ENCODE measurements at regions not wholly inside any gene's neighbourhood (a gene's known extent, or its start where the extent isn't known, plus 50 kb on each side); places are given as distances from the start of the nearest gene placed in this dataset.
A peak's percentile ranks its signal among the peaks of the same experiment; 100 is the strongest.

DNA sequence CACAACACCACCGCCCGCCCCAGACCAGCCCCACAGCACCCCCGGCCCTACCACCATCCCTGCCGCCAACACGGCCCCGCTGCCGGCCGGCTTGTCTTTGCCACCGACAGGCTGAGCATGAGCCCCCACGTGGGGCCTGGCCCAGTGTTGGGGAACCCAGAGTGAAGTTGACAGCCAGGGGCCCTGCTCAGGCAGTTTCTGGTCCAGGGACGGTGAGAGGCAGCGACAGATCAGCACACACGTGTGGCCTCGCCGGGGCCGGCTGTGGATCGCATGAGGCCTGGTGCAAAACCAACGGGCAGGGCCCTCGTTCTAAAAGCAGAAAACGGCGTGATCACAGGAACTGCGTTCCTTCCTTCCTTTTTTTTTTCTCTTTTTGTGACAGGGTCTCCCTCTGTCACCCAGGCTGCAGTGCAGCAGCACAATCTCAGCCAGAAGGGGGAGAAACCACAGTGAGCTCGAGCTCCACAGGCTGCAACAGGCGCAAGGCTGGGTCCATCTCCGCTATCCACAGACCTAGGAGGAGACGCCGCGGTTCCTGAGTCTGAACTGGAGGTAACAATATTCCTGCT, 50.5 kb upstream of the FBRSL1 start:
- no peak for DNase-seq

DNA sequence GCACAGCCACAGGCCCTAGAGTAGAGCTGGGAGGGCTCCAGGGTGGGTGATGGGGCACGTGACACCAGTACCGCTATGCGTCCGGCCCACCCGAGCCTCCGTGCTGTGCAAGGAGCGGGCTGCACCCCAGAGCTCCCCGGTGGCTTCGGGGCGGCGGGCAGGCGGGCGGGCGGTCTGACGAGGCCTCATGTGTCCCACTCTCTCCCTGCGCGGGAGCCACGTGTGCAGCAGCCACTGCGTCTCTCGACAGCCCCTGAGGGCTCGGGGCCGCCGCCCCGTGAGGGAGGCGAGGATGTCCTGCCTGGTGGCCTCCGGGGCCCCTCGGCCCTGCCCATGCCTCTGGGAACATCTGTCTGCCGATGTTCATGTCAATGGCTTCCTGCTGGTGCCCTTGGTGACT, 51.2 kb upstream of the FBRSL1 start:
- DNase-seq: no peak

DNA sequence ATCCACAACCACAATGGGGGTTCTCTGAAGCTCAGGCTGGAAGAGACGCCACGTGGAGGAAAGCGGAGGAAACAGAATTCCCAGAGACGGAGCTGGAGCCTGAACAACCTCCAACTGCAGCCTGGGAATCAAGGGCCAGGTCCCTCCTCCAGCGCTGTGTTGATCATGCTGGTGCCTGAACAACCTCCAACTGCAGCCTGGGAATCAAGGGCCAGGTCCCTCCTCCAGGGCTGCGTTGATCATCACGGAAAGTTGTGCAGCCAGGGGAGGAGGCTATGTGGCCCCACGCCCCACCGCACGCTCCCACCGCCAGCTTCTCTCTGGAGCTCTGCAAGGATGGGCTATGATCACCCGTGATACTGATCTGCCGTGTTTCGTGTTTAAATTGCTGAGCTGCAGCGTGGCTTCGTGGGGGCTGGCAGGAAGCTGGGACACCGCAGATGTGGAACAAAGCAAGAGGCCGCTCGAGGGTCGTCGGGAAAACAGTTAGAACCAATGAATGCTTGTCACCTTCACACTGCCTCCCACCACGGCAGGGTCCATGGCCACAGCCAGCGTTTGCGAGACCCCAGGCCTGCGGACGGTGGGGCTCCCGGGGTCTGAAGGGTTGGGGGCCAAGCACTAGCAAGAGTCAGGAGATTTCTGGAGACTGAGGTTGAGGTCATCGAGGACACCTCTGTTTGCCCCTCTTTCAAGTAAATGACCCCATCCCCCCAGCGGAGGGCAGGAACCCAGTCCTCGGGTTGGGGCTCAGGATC, 51.8 kb upstream of the FBRSL1 start:
- DNase-seq: no peak

DNA sequence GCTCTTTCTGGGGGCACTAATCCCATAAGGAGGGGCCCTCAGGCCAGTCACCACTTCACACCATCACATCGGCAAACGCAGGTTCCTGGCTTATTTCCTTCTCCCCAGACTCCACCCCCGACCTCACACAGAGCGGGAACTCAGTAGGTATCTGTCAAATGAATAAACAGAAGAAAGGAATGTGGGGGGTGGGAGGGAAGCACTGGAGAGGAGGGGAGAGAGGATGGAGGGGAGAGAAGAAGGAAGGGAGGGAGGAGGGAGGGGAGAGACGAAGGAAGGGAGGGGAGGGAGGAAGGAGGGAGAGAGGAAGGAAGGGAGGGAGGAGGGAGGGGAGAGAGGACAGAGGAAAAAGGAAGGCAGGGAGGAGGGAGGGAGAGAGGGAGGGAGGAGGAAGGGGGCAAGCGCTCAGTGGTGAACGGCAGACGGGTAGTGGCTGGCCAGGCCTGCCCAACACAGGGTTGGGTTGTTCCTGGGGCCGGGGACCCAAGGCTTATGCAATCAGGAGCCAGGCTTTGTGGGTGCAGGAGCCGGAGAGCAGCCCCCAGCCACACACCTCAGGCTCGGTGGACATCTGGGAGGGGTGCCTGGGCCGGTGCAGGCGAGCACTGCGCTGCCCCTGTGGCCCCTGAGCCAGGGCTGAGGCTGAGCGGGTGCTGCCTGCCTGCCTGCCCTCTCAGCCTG, 52.6 kb upstream of the FBRSL1 start:
- peak in 2 of 3 experiments; percentile 19 to 29 for DNase-seq

DNA sequence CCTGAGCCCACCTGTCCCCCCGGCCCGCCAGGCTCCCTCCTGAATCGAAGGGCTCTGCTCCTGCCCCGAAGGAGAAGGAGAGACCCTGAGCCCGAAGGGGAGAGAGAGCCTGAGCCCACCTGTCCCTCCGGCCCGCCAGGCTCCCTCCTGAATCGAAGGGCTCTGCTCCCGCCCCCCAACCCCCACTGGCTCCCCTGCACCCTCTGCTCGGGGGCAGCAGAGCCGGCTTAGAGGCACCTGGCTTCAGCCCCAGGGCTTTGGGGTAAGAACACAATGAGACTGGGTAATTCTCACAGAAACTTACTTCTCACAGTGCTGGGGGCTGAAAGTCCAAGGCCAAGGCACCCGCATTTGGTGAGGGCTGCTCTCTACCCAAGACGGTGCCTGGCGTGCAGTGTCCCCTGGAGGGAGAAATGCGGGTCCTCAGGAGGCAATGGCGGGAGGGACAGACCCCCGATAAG, 53.1 kb upstream of the FBRSL1 start:
- no peak for DNase-seq

DNA sequence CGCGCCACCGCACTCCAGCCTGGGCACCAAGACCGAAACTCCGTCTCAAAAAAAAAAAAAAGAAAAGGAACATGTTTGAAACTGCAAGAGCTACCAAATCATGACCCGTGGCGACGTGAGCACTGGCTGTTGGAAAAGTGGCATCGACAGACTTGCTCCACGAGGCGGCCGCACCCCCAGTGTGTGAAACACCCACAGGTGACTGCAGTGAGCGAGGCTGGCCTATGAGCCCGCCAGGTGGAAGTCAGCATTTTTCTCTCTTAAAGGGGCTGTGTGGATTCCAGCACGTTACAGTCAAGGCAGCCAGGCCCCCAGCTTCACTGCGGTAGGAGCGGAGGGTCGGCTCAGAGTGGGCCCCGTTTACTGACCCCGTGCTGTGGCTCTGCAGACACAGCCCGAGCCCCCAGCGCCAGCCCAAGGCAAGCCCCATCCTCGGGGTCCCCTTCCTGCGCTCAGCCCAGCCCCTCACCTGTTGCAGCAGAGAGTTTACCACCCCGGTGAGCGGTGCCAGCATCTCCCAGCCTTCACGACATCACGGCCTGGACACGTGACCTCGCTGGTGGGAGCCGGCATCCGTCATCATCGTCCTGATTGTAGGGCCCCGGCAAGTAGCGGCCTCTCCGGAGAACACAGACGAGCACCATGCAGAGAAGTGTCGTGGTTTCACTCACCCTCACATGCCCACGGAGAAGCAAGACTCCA, 54.3 kb upstream of the FBRSL1 start:
- no peak for DNase-seq

DNA sequence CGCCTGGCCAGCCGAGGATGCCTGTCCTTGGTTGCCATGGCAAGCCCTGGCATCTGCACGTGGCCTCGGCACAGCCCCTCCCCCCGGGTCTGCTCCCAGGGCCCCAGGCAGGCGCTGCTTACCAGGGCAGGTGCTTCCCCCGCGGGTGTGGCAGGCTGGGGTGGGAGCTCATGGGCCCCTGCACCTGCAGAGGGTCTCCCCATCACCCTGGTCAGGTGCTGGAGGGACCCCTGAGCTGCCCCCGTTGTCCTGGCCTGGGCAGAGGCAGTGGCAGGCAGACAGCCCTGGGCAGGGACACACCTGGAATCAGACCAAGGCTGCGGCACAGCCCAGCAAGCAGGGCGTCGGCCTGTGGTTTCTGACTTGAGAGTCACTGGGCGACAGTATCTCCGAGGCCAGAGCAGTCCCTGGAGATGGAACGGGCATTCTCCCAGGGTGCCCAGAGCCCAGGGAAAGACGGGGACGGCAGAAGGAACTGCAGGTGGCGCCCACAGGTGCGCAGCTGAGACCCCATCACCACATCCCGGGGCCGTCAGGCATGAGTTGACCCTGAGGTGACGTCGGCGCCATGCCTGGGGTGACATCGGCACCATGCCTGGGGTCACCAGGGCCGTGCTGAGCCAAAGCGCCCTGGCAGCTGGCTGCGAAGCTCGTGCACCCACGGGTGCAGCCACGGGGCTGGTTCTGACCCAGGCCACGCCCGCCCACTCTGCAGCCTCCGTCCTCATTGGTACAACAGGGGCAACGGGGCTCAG, 56.1 kb upstream of the FBRSL1 start:
- DNase-seq: peak; percentile 71 to 82 (median 73)

DNA sequence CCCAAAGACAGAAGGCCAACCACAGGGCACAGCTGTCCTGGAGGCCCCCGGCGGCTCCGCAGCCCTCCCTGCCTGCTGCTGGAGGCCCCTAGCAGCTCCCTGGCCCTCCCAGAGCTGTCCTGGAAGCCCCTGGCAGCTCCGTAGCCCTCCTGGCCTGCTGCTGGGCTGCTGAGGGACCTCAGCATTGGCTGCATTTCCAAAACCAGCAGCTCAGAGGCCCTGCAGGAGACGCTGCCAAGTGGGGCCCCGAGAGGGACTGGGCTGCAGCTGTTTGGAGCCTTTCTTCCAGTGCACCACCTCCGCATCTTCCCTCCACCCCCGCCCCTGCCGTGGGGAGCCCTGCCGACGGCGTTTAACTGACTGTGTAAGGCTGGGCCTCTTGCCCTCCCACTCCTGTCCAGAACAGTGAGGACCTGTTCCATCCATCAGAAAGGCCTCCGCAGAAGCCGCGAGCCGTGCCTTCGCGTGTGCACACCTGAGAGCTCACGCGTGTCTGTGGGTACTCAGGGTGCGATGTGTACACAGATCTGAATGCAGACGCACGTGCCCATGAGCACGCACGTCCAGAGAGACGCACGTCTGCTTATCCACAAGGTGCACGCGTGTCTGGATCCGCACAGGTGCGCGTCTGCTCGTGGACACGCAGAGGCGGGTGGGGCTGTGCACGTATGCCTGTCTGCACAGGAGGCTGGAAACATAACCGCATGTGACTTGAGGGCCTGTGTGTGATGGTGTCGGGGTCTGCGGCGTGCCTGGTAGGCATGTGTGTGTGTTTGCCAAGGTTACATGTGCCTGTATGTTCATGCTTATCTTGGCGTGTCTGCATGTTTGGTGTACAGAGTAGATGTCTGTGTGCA, 57.0 kb upstream of the FBRSL1 start:
- peak in 1 of 3 experiments; percentile 45 for DNase-seq

DNA sequence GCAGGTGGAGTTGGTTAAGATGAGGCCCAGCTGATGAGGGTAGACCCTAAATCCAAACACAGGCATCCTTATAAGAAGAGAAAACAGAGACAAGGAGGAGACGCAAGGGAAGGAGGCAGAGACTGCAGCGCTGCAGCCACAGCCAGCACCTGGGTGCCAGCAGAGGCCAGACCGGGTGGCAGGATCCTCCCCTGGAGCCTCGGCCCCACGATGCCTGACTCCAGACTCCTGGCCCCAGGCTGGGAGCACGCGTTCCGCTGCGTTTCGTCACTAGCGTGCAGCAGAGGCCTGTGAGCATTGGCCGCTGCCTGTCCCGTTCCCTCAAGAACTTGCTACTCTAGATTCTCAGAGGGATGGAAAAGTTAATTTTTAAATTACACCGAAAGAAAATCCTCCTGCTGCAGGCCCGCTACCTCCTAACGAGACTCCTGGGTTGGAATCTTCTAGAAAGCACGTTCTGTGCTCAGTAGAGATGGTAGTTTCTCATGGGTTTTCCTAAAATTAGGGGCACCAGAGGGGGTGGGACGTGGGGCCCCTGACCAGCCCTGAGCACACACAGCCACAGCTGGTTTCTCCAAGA, 57.7 kb upstream of the FBRSL1 start:
- DNase-seq: no peak

DNA sequence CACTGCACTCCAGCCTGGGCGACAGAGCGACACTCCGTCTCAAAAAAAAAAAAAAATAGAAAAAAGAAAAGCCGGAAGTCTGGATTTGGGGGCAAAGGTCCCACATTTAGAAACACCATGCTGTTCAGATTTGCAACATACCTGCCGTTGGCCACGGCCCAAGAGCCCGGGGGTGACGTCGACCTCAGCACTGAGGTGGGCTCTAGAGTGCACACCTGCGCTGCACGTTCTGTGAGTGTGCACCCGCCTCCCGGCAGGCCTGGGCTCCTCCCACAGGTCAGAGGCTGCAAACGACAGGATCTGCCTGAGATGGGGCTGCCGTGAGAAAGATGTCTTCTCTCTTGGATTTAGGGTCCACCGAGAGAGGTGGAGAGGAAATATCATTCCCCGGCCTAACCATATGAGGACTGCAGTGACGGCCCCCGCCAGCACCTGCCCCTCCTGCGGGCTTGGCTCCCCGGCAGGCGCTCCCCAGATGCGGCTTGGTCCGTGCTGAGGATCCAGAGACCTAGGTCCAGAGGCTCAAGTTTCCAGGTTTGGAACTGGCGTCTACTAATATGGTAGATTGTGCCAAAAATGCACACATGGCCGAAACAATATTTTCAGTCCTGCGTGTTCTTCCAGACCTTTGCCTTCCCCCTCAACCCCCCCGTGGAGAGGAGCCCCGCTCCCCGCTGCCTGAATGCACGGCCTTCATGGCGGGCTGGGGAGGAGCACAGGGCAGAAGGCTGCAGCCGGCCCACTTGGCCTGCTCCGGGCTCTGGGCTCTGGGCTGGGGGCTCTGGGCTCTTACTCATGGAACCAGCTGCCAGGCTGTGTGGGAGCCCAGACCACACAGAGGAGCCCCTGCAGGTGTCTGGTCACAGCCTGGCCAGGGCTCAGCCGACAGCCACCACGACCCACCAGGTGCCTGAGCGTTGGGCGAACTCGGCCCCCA, 58.8 kb upstream of the FBRSL1 start:
- peak; percentile 67 to 82 (median 74) for DNase-seq

DNA sequence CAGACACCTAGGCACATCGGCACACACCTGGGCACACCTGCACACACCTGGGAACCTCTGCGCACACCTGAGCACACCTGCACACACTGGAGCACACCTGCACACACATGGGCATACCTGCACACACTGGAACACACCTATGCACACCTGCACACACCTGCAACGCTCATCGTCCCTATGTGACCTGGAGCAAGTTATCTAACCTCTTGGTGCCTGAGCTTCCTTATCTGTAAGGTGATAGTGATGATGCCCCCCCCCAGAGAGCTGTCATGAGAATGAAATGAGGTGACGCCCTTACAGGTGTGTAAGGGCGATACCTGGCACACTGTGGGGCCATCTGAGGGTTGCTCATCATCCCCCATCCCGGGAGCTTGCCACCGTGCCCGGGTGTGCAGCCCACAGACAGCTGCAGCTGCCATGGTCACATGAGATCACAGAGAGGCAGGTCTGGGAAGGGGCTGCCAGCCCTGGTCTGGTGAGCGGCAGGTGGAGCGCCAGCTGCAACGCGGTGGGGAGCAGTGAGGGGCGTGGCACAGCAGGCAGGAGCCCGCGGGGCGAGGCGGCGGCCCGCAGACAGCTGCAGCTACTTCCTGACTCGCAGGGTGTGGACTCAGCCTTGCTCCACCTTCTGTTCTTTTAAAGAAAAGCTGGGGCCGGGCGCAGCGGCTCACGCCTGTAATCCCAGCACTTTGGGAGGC, 59.9 kb upstream of the FBRSL1 start:
- DNase-seq: peak; percentile 95 to 98 (median 97)

DNA sequence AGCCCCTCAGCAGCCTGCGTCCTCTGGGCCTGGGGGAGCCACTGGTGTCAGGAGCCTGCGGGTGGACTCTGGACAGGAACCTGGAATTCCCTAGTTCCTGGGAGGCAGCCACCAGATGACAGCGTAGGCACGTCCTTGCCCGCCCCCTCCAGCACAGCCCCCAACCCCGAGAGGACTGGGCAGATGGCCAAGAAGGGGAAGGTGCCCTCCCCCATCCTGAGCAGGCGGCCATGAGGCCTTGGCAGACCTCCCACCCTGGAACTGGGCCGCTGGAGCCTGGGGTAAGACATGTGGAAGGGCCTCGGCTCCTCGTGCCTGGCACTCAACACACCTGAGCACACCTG, 60.4 kb upstream of the FBRSL1 start:
- DNase-seq: peak; percentile 60 to 85 (median 68)

DNA sequence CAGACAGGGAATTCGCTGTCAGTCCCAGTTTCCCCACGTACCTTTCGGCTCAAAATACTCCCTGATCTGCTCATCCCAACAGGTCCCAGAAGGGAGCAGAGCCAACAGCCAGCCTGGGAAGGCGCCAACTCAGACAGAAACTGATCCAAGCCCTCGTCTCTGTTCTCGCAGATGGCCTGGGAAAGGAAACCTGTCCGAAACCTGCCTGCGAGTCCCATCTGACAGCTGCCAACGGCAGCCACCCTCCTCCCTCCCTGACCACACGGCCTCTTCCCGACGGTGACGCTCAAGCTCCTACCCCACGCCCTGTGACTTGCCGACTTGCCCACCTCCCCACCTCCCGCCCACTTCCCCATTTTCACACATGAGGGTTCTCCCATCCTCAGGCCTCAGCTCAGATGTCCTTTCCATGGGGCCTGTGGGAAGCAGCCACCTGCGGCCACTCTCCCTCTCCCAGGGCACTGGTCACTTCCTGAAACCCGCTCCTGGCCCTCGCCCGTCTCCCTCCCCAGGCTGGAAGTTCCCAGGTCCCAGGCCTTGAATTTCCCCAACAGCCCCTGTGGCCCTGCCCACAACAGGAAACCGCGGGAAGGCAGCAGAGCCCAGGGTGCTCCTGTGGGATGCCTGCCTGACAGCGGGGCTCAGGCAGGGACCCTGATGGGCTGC, 60.9 kb upstream of the FBRSL1 start:
- peak in 2 of 3 experiments; percentile 45 to 68 for DNase-seq

DNA sequence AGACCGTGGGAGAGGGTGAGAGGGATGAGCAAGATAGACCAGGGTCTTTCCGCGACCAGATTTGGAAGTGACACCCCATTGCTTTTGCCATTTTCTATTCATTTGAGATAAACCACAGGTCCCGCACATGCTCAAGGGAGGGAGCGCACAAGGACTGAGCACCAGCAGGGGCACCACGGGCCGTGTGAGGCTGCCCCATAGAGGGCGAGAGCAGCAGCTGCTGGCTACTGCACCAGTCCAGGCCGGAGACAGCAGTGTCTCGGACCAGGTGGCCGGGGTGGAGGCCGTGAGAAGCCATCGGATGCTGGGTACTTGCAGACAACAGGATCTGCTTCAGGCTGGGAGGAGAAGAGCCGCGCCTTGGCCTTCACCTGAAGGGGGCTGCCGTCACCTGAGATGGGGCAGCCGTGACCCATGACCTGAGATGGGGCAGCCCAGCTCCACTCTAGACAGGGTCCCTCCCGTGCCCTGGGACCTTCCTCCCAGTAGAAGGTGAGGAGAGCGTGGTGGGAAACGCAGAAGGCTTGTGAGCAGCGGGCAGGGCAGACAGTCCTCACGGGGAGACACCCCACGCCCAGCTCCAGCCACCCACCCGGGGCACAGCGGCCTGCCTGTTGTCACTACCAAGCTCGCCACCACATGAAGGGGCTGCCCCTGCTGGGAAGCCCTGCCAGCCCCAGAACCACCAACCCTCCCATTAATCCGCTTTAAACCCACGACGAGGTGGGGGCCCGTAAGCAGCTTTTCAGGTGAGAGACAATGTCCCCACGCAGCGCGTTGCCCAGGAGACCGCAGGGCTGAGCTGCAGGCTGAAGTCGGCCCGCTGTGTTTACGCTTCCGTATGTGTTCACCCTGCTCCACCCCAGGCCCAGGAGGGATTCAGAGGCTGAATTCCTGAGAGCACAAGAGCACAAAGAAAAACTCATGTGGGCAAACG, 61.7 kb upstream of the FBRSL1 start:
- peak; percentile 33 to 68 (median 45) for DNase-seq

DNA sequence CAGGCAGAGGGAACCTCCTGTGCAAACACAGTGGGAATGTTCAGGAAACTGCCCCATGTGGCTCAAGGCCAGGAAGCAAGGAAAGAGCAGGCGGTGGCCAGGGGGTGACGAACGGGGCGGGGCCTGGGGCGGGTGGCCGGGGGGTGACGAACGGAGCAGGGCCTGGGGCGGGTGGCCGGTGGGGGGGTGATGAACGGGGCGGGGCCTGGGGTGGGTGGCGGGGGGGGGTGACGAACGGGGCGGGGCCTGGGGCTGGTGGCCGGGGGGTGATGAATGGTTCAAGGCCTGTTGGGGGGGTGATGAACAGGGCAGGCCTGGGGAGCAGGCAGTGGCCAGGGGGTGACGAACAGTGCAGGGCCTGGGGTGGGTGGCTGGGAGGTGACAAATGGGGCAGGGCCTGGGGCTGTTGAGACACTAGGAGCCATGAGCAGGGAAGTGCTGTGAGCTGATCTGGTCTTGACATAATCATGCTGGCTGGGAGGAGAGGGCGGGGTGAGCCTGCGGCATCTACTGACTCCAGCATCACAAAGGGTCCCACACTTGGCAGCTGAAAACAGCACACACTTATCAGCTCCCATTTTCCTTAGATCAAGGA, 62.7 kb upstream of the FBRSL1 start:
- no peak for DNase-seq

DNA sequence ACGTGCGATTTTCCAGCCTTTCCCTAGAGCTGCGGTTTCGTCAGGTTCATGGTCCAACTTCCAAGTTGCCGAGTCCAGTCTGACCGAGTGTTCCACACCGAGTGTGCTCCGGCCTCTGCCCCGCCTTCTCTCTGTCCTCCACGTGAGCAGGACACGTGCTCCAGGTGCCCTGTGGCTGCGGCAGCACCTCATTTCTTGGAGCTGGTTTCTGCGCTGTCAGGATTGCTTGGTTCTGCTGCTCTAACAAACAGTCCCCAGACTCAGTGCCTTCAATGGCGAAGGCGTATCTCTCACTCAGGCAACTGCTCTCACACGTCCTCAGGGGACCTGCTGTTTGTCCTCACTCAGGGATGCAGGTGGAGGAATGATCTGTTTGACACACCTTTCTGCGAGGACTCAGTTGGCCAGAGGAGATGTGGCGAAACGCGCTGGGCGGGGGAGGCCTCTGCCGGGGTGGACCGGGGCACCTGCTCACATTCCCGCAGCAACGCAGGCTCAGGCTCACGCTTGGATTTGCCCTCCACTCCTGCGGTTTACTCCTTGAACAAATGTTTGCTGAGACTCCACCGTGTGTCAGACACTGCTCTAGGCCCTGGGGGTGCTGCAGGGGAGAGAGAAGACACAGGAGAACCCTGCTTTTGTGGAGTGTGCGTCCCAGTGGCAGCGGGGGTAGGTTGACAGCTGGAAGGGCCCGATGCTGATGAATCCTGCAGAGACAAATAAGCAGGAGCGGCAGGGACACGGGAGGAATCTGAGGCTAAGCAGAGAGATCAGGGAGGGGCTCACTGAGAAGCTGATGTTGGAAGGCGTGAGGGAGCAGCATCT, 63.4 kb upstream of the FBRSL1 start:
- peak in 1 of 3 experiments; percentile 40 for DNase-seq

Data from NCI-H1417 (cell line).